ENCODE measurements at regions not wholly inside any gene's neighbourhood (a gene's known extent, or its start where the extent isn't known, plus 50 kb on each side); places are given as distances from the start of the nearest gene placed in this dataset.

- TF ChIP-seq CTCF (IDR thresholded peaks at IDR 0.05), result no peak
Measured at GRCh38 chr15:61501815-61502389, 272.8 kb upstream of the RORA start.

- TF ChIP-seq CTCF (IDR thresholded peaks at IDR 0.05), result no peak
Measured at GRCh38 chr15:61500951-61501620, 272.0 kb upstream of the RORA start.

- TF ChIP-seq CTCF (IDR thresholded peaks at IDR 0.05), result no peak
Measured at GRCh38 chr15:61500523-61500922, 271.4 kb upstream of the RORA start.

DNA sequence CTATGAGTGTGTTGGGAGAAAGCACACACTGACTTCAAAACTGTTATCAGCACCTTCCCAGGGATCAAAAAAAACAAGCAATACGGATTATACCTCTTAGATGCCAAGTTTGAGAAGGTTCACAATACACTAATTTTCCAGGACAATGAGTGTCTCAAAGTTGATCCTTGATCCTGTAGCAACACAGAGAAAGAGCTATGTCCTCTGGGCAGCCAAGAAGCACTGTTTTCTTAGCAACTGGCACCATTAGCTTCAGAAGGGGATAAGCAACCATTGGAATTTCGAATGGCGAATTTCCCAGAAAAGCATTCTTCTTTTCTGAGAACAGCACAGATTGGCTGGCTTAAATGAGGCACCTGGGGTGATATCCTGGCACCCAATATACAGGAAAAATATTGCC is 270.3 kb upstream of the RORA start:
- TF ChIP-seq CTCF (IDR thresholded peaks at IDR 0.05), result no peak

- TF ChIP-seq CTCF (IDR thresholded peaks at IDR 0.05), result no peak
Measured at GRCh38 chr15:61489571-61489970, 260.5 kb upstream of the RORA start.

- no peak for TF ChIP-seq CTCF (IDR thresholded peaks at IDR 0.05)
Measured at GRCh38 chr15:61483599-61483998, 254.5 kb upstream of the RORA start.

GRCh38 chr15:61481886-61482285 is 252.8 kb upstream of the RORA start:
- TF ChIP-seq CTCF (IDR thresholded peaks at IDR 0.05), result no peak

Measured in LNCAP (cell line).